ENCODE measurements at regions not wholly inside any gene's neighbourhood (a gene's known extent, or its start where the extent isn't known, plus 50 kb on each side); places are given as distances from the start of the nearest gene placed in this dataset.

- no peak for TF ChIP-seq JUND (IDR thresholded peaks at IDR 0.05; ENCODE audit: low read depth)
- no peak for DNase-seq (ENCODE audit: low read depth in 1 of 2, low spot score in 1 of 2)
- in situ Hi-C loops (cut with HindIII; ENCODE audit: low pct_unique_long_range_greater_than_20kb, low sequenced_read_pairs), result no loop called here
These were observed 1343.1 kb downstream of the ROBO1 start for GRCh38 chr3:78424656-78425055.

DNA sequence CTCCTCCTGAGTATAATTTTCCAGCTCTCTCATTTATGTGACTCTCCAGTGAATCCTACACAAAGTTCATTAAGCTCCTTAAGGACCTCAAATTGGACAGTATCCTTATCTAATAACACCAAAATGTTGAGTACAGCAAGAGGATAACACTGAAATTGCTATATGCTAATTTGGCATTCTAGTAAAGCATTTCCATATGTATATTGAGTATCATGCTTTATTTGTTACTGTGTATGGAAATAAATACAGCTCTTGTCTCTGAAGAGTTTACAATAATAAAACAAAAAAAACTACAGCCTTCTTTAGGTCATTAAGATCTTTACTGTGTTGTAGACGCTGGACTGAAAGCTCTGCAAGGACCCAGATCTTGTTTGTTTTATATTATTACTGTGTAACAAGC is 1341.3 kb downstream of the ROBO1 start:
- in situ Hi-C loops (cut with HindIII; ENCODE audit: low pct_unique_long_range_greater_than_20kb, low sequenced_read_pairs), result no loop called here
- DNase-seq (ENCODE audit: low read depth in 1 of 2, low spot score in 1 of 2), result no peak
- no peak for TF ChIP-seq JUND (IDR thresholded peaks at IDR 0.05; ENCODE audit: low read depth)

DNA sequence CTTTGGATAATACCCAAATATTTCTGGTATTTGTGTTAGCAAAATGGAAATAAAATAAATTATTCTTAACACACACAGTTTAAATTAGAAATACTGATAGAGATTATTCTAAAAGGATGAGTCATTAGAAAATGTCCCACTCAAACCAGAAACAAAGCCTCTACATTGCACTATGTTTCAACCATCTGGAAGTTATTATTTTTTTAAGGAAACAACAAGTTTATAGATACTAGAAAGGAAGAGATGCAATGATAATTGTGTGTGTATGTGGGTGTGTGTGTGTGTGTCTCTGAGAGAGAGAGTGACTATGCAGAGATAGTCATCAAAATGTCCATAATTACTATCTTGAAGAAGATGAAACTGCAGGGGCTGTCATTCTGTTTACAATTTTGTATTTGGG is 1340.5 kb downstream of the ROBO1 start:
- in situ Hi-C loops (cut with HindIII; ENCODE audit: low pct_unique_long_range_greater_than_20kb, low sequenced_read_pairs), result no loop called here
- DNase-seq (ENCODE audit: low read depth in 1 of 2, low spot score in 1 of 2), result no peak
- no peak for TF ChIP-seq JUND (IDR thresholded peaks at IDR 0.05; ENCODE audit: low read depth)

GRCh38 chr3:78430741-78431140 is 1337.1 kb downstream of the ROBO1 start:
- in situ Hi-C loops (cut with HindIII; ENCODE audit: low pct_unique_long_range_greater_than_20kb, low sequenced_read_pairs), result no loop called here
- no peak for TF ChIP-seq JUND (IDR thresholded peaks at IDR 0.05; ENCODE audit: low read depth)
- peak in 1 of 2 experiments; percentile 6 for DNase-seq (ENCODE audit: low read depth in 1 of 2, low spot score in 1 of 2)

DNA sequence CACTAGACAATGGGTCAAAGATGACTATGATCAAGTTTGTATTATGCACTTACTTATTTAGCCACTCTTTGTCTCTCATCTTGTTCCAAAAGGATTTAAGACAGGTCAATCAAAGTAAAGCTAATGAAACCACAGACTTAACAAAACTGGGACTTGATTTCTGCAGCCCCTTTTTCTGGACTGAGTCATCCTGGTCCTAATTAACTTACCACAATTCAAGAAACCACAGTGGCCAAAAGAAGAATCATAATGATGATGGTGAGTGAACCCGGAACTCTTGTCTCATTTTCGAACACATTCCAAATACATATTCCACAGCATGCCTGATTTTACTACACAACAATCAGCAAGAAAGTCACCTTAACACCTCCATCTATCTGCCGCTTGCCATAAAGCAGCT is 1333.0 kb downstream of the ROBO1 start:
- TF ChIP-seq JUND (IDR thresholded peaks at IDR 0.05; ENCODE audit: low read depth), result no peak
- in situ Hi-C loops (cut with HindIII; ENCODE audit: low pct_unique_long_range_greater_than_20kb, low sequenced_read_pairs), result no loop called here
- no peak for DNase-seq (ENCODE audit: low read depth in 1 of 2, low spot score in 1 of 2)

GRCh38 chr3:78455166-78455565 is 1312.6 kb downstream of the ROBO1 start:
- TF ChIP-seq JUND (IDR thresholded peaks at IDR 0.05; ENCODE audit: low read depth), result no peak
- in situ Hi-C loops (cut with HindIII; ENCODE audit: low pct_unique_long_range_greater_than_20kb, low sequenced_read_pairs), result no loop called here
- DNase-seq (ENCODE audit: low read depth in 1 of 2, low spot score in 1 of 2), result peak in 1 of 2 experiments; percentile 58

GRCh38 chr3:78455712-78456433 is 1311.9 kb downstream of the ROBO1 start:
- in situ Hi-C loops (cut with HindIII; ENCODE audit: low pct_unique_long_range_greater_than_20kb, low sequenced_read_pairs), result no loop called here
- DNase-seq (ENCODE audit: low read depth in 1 of 2, low spot score in 1 of 2), result peak in 1 of 2 experiments; percentile 87
- peak; percentile 79 for TF ChIP-seq JUND (IDR thresholded peaks at IDR 0.05; ENCODE audit: low read depth)

DNA sequence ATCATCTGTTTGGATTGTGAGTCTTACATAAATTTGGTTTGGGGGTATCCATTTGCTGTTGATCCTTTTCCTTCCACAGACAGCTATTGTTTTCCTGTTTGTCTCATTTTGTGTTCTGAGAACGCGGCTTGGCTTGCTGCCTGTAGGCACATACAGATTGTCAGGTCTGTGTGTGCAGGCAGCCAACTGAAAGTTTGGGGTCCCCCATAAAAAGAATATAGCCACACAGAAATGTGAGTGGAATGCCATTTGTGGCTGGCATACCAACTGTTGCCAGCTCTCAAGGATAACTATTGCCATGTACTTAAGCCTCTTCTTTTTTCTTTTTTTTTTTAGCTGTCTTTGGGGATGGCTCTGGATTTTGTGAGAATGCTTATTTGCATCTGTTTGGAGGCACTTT is 1308.0 kb downstream of the ROBO1 start:
- peak in 1 of 2 experiments; percentile 54 for DNase-seq (ENCODE audit: low read depth in 1 of 2, low spot score in 1 of 2)
- no peak for TF ChIP-seq JUND (IDR thresholded peaks at IDR 0.05; ENCODE audit: low read depth)
- in situ Hi-C loops (cut with HindIII; ENCODE audit: low pct_unique_long_range_greater_than_20kb, low sequenced_read_pairs), result no loop called here

DNA sequence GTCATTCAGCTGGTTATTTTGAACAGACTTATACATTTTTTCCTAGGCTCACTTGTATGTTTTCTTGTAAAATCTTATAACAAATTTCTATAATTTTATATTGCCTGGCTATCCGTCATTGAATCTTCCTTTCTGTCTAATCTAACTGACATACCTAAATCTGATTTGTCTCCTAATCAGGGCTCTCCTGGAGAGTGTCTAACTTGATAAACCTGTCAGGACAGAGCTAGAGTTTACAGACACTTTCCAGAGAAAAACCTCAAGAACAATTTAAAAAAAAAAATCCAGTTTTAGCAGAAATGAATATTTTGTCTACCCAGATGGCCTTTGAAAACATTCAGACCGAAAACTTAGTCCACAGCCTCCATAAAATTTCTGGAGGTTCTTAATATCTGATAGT is 1305.8 kb downstream of the ROBO1 start:
- no peak for DNase-seq (ENCODE audit: low read depth in 1 of 2, low spot score in 1 of 2)
- in situ Hi-C loops (cut with HindIII; ENCODE audit: low pct_unique_long_range_greater_than_20kb, low sequenced_read_pairs), result no loop called here
- TF ChIP-seq JUND (IDR thresholded peaks at IDR 0.05; ENCODE audit: low read depth), result no peak

GRCh38 chr3:78476076-78476475 is 1291.7 kb downstream of the ROBO1 start:
- TF ChIP-seq JUND (IDR thresholded peaks at IDR 0.05; ENCODE audit: low read depth), result no peak
- DNase-seq (ENCODE audit: low read depth in 1 of 2, low spot score in 1 of 2), result no peak
- in situ Hi-C loops (cut with HindIII; ENCODE audit: low pct_unique_long_range_greater_than_20kb, low sequenced_read_pairs), result no loop called here

GRCh38 chr3:78481050-78481449 is 1286.7 kb downstream of the ROBO1 start:
- DNase-seq (ENCODE audit: low read depth in 1 of 2, low spot score in 1 of 2), result peak in 1 of 2 experiments; percentile 60
- in situ Hi-C loops (cut with HindIII; ENCODE audit: low pct_unique_long_range_greater_than_20kb, low sequenced_read_pairs), result no loop called here
- TF ChIP-seq JUND (IDR thresholded peaks at IDR 0.05; ENCODE audit: low read depth), result no peak

GRCh38 chr3:78483090-78483489 is 1284.7 kb downstream of the ROBO1 start:
- DNase-seq (ENCODE audit: low read depth in 1 of 2, low spot score in 1 of 2), result no peak
- TF ChIP-seq JUND (IDR thresholded peaks at IDR 0.05; ENCODE audit: low read depth), result no peak
- in situ Hi-C loops (cut with HindIII; ENCODE audit: low pct_unique_long_range_greater_than_20kb, low sequenced_read_pairs), result no loop called here

GRCh38 chr3:78494851-78495250 is 1272.9 kb downstream of the ROBO1 start:
- no peak for TF ChIP-seq JUND (IDR thresholded peaks at IDR 0.05; ENCODE audit: low read depth)
- no peak for DNase-seq (ENCODE audit: low read depth in 1 of 2, low spot score in 1 of 2)
- in situ Hi-C loops (cut with HindIII; ENCODE audit: low pct_unique_long_range_greater_than_20kb, low sequenced_read_pairs), result no loop called here

- DNase-seq (ENCODE audit: low read depth in 1 of 2, low spot score in 1 of 2), result no peak
These were observed 1272.5 kb downstream of the ROBO1 start for GRCh38 chr3:78495301-78495700.

More at GRCh38 chr3:78495301-78495700, 1272.5 kb downstream of the ROBO1 start:
- in situ Hi-C loops (cut with HindIII; ENCODE audit: low pct_unique_long_range_greater_than_20kb, low sequenced_read_pairs), result no loop called here
- no peak for TF ChIP-seq JUND (IDR thresholded peaks at IDR 0.05; ENCODE audit: low read depth)
